ENCODE measurements at regions not wholly inside any gene's neighbourhood (a gene's known extent, or its start where the extent isn't known, plus 50 kb on each side); places are given as distances from the start of the nearest gene placed in this dataset.

- TF ChIP-seq CTCF (IDR thresholded peaks at IDR 0.05) (no peak), EZH2 (IDR thresholded peaks at IDR 0.05) (no peak), EZH2phosphoT487 (IDR thresholded peaks at IDR 0.05) (no peak)
Measured at GRCh38 chr5:117793963-117794362, 1194.4 kb downstream of the DTWD2 start.

Data from neural progenitor cell (in vitro differentiated cells).